Fibroblast of lung (primary cell): ENCODE measurements at regions not wholly inside any gene's neighbourhood (a gene's known extent, or its start where the extent isn't known, plus 50 kb on each side); places are given as distances from the start of the nearest gene placed in this dataset.

Experiments used
- DNase-seq, 2 donors: peaks; one replicate each; pipeline versions ENCODE4 v3.0.0 to v3.0.0-alpha.2; 2010; ENCODE audit warnings: low read depth in 2 of 2
- H2AFZ ChIP-seq: 2 replicates; pipeline ENCODE4 v1.5.1; 2012; ENCODE audit warnings: low read length, control low read depth, inconsistent platforms
- H3K27ac ChIP-seq: 2 replicates; pipeline ENCODE4 v1.5.1; 2011; ENCODE audit warnings: low read length, control low read depth; ENCODE audit not compliant: insufficient read depth
- H3K27me3 ChIP-seq: 2 replicates; pipeline ENCODE4 v1.5.1; 2011; ENCODE audit warnings: mild to moderate bottlenecking, low read length; ENCODE audit not compliant: control insufficient read depth, insufficient read depth
- H3K36me3 ChIP-seq: 2 replicates; pipeline ENCODE4 v1.5.1; 2011; ENCODE audit warnings: low read length; ENCODE audit not compliant: control insufficient read depth, insufficient read depth
- H3K4me1 ChIP-seq: 2 replicates; pipeline ENCODE4 v1.5.1; 2011; ENCODE audit warnings: low read length; ENCODE audit not compliant: control insufficient read depth, insufficient read depth; ENCODE audit errors: extremely low read depth
- H3K4me2 ChIP-seq: 2 replicates; pipeline ENCODE4 v1.5.1; 2011; ENCODE audit warnings: low read length, control low read depth; ENCODE audit not compliant: insufficient read depth; ENCODE audit errors: extremely low read depth
- H3K4me3 ChIP-seq, 4 experiments: fragments of 200-600 bp in 1 of 4; sonication (generic) in 1 of 4; replicated peaks in 1 of 4; 2 replicates each; pipeline ENCODE4 v1.5.1; 2011 to 2016; ENCODE audit warnings: low read length in 4 of 4, low read depth in 3 of 4, mild to moderate bottlenecking in 3 of 4, control low read depth in 2 of 4, inconsistent platforms in 1 of 4, mixed read lengths in 1 of 4; ENCODE audit not compliant: insufficient read depth in 1 of 4; ENCODE audit errors: control extremely low read depth in 1 of 4
- H3K79me2 ChIP-seq: 2 replicates; pipeline ENCODE4 v1.5.1; 2012; ENCODE audit warnings: mild to moderate bottlenecking, low read length, inconsistent platforms; ENCODE audit not compliant: control insufficient read depth, insufficient read depth
- H3K9ac ChIP-seq: 2 replicates; pipeline ENCODE4 v1.5.1; 2011; ENCODE audit warnings: mild to moderate bottlenecking, low read length, control low read depth; ENCODE audit not compliant: insufficient read depth
- H3K9me3 ChIP-seq: 2 replicates; pipeline ENCODE4 v1.5.1; 2012; ENCODE audit warnings: low read depth, low read length; ENCODE audit not compliant: control insufficient read depth, insufficient read depth
- H4K20me1 ChIP-seq: 2 replicates; pipeline ENCODE4 v1.5.1; 2011; ENCODE audit warnings: low read length; ENCODE audit not compliant: control insufficient read depth, insufficient read depth; ENCODE audit errors: extremely low read depth
- EZH2 ChIP-seq: IDR thresholded peaks from 2 replicates; pipeline ENCODE4 v1.5.1; 2012; ENCODE audit warnings: low read length, control low read depth, mild to moderate bottlenecking; ENCODE audit errors: missing control alignments
- TF ChIP-seq, protein P1 (sequence below), 2 donors: IDR thresholded peaks in 1 of 2; conservative IDR thresholded peaks in 1 of 2; 1 replicate in 1 of 2; 2 replicates in 1 of 2; pipeline ENCODE4 v1.5.1; 2011 to 2012; ENCODE audit warnings: low read length in 2 of 2, control low read depth in 1 of 2, inconsistent platforms in 1 of 2, low read depth in 1 of 2, mild to moderate bottlenecking in 1 of 2

DNA sequence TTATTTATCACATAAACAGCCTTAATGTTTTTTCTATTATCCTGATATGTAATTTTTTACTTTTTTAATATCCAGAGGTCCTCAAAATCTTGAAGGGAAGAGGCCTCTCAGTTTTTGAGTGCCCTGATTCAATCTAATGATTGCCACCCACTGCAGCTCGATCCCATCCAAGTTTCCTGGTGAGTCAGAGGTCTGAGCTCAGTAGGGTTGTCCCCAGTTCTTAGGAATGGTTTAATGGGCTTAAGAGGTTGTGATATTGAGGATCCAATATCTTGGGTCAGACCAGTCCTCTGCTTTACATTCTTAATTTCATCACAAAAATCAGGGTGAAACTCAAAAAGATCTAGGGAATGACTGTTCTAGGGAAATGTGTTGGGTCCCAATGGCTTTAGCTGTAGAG lies 238.5 kb downstream of the NSUN3 start:
- Histone ChIP-seq H3K4me3 (no peak overlapping the region), H3K9ac (no peak overlapping the region), H2AFZ (no peak overlapping the region), H3K27me3 (no peaks in the 10 kb centered on the region), H3K36me3 (no peaks in the 10 kb centered on the region), H3K79me2 (no peaks in the 10 kb centered on the region), H3K4me2 (no peak overlapping the region), H3K27ac (no peak overlapping the region), H4K20me1 (no peaks in the 10 kb centered on the region), H3K4me1 (no peaks in the 10 kb centered on the region), H3K9me3 (no peaks in the 10 kb centered on the region)
- peak in 1 of 2 donors; percentile 29 for DNase-seq
- TF ChIP-seq EZH2, result no peak
- TF ChIP-seq, protein P1, sequence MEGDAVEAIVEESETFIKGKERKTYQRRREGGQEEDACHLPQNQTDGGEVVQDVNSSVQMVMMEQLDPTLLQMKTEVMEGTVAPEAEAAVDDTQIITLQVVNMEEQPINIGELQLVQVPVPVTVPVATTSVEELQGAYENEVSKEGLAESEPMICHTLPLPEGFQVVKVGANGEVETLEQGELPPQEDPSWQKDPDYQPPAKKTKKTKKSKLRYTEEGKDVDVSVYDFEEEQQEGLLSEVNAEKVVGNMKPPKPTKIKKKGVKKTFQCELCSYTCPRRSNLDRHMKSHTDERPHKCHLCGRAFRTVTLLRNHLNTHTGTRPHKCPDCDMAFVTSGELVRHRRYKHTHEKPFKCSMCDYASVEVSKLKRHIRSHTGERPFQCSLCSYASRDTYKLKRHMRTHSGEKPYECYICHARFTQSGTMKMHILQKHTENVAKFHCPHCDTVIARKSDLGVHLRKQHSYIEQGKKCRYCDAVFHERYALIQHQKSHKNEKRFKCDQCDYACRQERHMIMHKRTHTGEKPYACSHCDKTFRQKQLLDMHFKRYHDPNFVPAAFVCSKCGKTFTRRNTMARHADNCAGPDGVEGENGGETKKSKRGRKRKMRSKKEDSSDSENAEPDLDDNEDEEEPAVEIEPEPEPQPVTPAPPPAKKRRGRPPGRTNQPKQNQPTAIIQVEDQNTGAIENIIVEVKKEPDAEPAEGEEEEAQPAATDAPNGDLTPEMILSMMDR (conservative IDR thresholded peaks at IDR 0.05 in 1 of 2, IDR thresholded peaks at IDR 0.05 in 1 of 2; ENCODE audit: low read depth in 1 of 2, low read length in 2 of 2), result no peak

DNA sequence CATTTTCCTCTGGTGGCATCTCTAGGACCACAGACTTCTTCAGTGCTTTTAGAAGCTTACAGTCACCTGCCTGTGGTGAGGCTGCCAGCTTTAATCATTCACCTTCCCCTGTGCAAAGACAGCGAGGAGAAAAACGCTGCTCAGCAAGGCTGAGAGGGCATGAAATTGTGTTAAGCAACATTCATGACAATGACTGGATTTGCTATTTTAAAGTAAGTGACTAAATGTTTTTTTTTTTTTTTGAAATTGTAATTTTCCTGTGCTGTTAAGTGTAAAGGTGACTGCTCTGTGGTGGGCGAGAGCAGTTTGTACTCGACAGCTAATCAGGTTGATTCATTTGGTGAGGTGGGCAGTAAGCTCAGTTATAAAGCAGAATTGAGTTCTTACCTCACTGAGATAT lies 240.4 kb downstream of the NSUN3 start:
- DNase-seq, result no peak
- Histone ChIP-seq H3K27ac (no peak overlapping the region), H3K79me2 (no peaks in the 10 kb centered on the region), H3K27me3 (no peaks in the 10 kb centered on the region), H3K4me2 (no peak overlapping the region), H2AFZ (no peak overlapping the region), H3K36me3 (no peaks in the 10 kb centered on the region), H3K4me1 (no peaks in the 10 kb centered on the region), H3K4me3 (no peak overlapping the region), H4K20me1 (no peaks in the 10 kb centered on the region), H3K9ac (no peak overlapping the region), H3K9me3 (no peaks in the 10 kb centered on the region)
- TF ChIP-seq EZH2, result no peak
- TF ChIP-seq, protein P1 (conservative IDR thresholded peaks at IDR 0.05 in 1 of 2, IDR thresholded peaks at IDR 0.05 in 1 of 2; ENCODE audit: low read depth in 1 of 2, low read length in 2 of 2), result no peak

DNA sequence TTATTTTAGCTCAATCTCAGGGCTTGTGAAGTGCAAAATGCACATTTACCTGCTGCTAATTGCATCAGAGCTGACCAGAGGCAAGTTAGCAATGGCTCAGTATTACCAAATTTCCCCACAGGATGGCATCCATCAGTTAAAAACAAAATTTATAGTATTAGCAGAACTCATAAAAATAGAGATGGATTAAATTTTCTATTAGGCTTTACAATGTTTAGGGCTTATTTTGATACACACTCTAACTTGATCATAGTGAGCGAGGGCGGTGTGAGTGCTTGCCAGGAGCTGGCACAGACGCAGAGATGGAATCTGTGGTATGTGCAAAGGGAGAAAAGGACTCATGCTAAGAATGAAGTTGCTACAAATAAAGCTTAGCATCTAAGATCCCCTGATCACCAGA lies 241.0 kb downstream of the NSUN3 start:
- Histone ChIP-seq H2AFZ (no peak overlapping the region), H3K79me2 (no peaks in the 10 kb centered on the region), H3K4me2 (no peak overlapping the region), H4K20me1 (no peaks in the 10 kb centered on the region), H3K27me3 (no peaks in the 10 kb centered on the region), H3K36me3 (no peaks in the 10 kb centered on the region), H3K4me3 (no peak overlapping the region), H3K9ac (no peak overlapping the region), H3K9me3 (no peaks in the 10 kb centered on the region), H3K27ac (no peak overlapping the region), H3K4me1 (no peaks in the 10 kb centered on the region)
- TF ChIP-seq EZH2, result no peak
- TF ChIP-seq, protein P1 (conservative IDR thresholded peaks at IDR 0.05 in 1 of 2, IDR thresholded peaks at IDR 0.05 in 1 of 2; ENCODE audit: low read depth in 1 of 2, low read length in 2 of 2), result peak in 1 of 2 donors; percentile 26
- peak; percentile 2 to 61 for DNase-seq
